Astrocyte of the cerebellum (primary cell): ENCODE measurements at regions not wholly inside any gene's neighbourhood (a gene's known extent, or its start where the extent isn't known, plus 50 kb on each side); places are given as distances from the start of the nearest gene placed in this dataset.
"Not testable (repeated sequence)": the region's sequence is repeated elsewhere in the genome, so short reads cannot be mapped to it uniquely, and the experiment has no call there.

ENCODE experiments used
- DNase-seq: peaks from one replicate; pipeline ENCODE4 v3.0.0-alpha.2; 2011; ENCODE audit warnings: low read depth
- H3K4me3 ChIP-seq: 2 replicates; pipeline ENCODE4 v1.5.1; 2011; ENCODE audit warnings: mild to moderate bottlenecking, low read depth, low read length, moderate library complexity
- in situ Hi-C: cut with HindIII; loops from 2 replicates; pipeline ENCODE4 v1.10.0; 2017; ENCODE audit warnings: low sequenced_read_pairs
- TF ChIP-seq, protein P1 (sequence below): IDR thresholded peaks from 2 replicates; pipeline ENCODE4 v1.5.1; 2012; ENCODE audit warnings: low read length, low read depth, moderate library complexity, mild to moderate bottlenecking; ENCODE audit errors: missing control alignments

DNA sequence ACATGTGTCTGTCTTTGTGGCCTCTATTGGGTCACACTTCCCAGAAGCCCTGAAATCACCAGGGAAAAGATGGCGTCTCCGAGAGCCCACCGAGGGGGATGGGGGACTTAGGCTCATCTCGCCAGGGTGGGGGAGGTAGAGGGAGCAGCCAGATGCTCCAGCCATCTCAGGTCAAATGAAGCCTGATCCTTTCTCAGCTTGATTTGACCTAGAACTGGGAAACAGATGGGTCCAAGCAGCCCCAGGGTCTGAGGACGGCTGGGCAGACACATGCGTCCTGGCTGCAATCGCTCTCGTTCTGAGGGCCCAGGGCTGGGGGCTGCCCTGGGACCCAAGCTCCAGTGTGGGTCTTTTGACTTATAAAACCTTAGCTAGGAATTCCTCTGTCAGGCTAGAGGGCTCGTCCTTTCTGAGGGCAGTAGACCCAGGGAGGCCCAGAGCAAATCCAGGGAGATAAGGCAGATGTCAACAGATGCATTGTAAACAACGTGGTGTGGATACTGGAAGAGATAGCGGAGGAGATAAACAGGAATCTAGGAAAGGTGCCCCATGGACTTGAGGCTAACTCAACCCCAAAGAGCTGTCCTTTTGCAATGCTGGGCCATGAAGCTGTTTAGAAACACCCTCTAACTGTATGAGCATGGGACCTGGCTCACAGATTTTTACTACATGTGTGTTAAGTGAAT is 127.7 kb downstream of the MYCN start:
- in situ Hi-C loops = no loop called here
- TF ChIP-seq, protein P1, sequence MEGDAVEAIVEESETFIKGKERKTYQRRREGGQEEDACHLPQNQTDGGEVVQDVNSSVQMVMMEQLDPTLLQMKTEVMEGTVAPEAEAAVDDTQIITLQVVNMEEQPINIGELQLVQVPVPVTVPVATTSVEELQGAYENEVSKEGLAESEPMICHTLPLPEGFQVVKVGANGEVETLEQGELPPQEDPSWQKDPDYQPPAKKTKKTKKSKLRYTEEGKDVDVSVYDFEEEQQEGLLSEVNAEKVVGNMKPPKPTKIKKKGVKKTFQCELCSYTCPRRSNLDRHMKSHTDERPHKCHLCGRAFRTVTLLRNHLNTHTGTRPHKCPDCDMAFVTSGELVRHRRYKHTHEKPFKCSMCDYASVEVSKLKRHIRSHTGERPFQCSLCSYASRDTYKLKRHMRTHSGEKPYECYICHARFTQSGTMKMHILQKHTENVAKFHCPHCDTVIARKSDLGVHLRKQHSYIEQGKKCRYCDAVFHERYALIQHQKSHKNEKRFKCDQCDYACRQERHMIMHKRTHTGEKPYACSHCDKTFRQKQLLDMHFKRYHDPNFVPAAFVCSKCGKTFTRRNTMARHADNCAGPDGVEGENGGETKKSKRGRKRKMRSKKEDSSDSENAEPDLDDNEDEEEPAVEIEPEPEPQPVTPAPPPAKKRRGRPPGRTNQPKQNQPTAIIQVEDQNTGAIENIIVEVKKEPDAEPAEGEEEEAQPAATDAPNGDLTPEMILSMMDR = no peak
- no peak for DNase-seq

GRCh38 chr2:16067444-16067843 is 127.1 kb downstream of the MYCN start:
- no peak for DNase-seq
- TF ChIP-seq, protein P1 = no peak
- in situ Hi-C loops = no loop called here
- no peak overlapping the region for H3K4me3 ChIP-seq

More for the DNA sequence above, 127.7 kb downstream of the MYCN start:
- H3K4me3 ChIP-seq = no peak overlapping the region

GRCh38 chr2:16067037-16067406 is 126.7 kb downstream of the MYCN start:
- no peak for DNase-seq
- no peak overlapping the region for H3K4me3 ChIP-seq
- in situ Hi-C loops = no loop called here
- TF ChIP-seq, protein P1 = no peak

GRCh38 chr2:16066261-16067036 is 126.1 kb downstream of the MYCN start:
- DNase-seq = no peak
- TF ChIP-seq, protein P1 = no peak
- H3K4me3 ChIP-seq = no peak overlapping the region
- in situ Hi-C loops = no loop called here

DNA sequence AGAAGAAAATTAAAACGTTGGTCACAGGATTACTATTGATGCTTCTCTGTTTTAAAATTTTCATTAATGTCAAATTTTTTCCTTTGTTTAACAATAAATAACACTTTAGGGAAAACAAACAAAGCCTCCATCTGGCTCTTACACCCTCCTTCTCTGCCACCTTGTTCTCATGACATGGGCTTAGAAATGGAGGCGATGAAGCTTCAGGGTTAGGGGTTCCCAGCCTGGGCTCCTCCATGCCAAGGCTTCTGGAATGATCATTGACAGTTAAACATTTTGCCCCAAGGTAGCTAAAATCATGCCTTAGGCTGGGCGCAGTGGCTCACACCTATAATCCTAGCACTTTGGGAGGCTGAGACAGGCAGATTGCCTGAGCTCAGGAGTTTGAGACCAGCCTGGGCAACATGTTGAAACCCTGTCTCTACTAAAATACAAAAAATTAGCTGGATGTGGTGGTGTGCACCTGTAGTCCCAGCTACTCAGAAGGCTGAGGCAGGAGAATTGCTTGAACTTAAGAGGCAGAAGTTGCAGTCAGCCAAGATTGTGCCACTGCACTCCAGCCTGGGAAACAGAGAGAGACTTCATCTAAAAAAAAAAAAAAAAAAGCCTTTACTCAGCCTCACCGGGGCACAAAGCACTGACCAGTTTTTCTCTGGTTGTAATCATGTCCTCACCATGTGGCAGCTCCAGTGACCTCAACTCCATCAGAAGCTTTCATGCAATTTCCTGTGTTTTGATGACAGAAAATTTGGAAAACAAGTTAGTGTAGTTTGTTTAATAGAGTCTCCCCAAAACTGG is 125.1 kb downstream of the MYCN start:
- DNase-seq, in situ Hi-C loops, H3K4me3 ChIP-seq: not testable (repeated sequence)

DNA sequence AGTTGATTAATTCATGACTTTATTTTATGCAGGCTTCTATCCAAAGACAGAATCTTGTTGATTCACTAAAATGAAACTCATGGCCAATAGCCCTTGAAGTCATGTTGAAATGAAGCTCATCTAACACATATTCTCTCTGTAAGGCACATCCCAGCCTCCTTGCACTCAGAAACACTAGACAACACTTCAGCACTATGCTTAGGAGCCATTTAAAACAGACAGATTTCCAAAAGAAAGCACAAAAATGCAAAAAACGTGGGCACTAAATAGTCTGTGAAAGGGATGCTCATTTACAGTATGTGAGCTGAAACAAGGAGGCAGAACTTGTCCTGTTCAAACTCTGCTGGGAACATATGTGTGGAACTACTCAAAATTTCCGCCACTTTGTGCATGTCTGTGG is 124.4 kb downstream of the MYCN start:
- DNase-seq = no peak
- in situ Hi-C loops = no loop called here
- no peak overlapping the region for H3K4me3 ChIP-seq
- TF ChIP-seq, protein P1 = no peak
